CD4-positive, alpha-beta T cell treated with Interleukin-12 subunit alpha and Interleukin-12 subunit beta, for 1 hour (primary cell): ENCODE measurements at regions not wholly inside any gene's neighbourhood (a gene's known extent, or its start where the extent isn't known, plus 50 kb on each side); places are given as distances from the start of the nearest gene placed in this dataset.
"Not testable (repeated sequence)": the region's sequence is repeated elsewhere in the genome, so short reads cannot be mapped to it uniquely, and the experiment has no call there.

Experiments used
- DNase-seq: peaks from one replicate; pipeline ENCODE4 v3.0.0-alpha.2; 2020

DNA sequence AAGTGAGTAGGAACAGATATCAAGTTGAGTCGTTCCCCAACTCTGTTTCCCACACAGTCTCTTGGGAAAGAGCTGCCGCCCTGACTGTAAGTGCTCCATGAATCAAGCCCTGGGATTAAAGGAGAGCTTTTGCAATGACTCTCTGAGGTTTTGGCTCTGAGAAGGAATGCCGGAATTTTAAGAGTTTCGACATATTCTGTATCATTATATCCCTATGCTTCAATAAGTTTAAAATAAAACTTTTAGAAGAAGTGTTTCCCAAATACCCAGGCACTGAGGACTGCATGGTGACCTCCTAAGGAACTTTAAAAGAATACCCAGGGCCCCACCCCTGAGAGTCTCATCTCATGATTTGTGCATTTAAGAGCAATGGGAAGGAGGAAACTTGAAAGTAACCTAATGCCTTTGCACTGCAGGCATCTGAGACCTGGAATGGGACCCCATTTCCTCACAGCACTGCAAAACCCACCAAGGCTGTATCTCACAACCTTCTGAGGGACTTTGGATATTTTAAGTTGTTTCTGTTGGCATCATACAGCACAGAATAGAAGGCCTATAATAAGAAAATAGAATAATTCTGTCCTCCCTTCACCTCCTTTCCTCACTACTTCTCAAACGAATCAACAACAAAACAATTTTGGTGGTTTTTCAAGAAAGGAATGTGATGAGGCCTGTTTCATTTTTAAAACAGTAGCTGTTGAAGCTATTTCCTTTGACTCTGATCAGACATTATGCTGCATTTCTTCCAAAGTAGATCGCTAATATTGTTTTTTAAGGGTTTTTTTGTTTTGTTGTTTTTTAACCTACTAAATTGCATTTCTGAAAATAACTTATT, 121.2 kb downstream of the GASK1B start:
- no peak for DNase-seq

GRCh38 chr4:158050942-158051341, 121.9 kb downstream of the GASK1B start:
- DNase-seq: no peak

DNA sequence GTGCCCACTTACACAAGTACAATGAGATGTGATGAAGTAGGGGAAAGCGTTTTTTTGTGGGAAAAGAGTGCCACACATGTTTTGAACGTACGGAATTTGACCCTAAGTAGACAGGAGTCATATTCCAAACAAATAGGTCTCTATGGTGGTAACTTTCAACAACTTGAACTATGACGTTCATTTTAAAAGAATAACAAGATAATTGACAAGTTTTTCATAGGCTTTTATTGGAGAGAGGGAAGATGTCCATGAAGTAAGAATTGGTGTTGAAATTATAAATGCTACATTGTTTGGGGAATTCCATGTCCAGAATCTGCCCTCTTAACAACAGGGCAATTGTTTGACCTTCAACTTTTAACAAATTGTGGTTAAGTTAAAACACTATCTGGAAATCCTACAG, 126.5 kb downstream of the GASK1B start:
- no peak for DNase-seq

GRCh38 chr4:158043971-158044618, 128.7 kb downstream of the GASK1B start:
- no peak for DNase-seq

- DNase-seq: no peak
Measured at GRCh38 chr4:158042591-158043030, 130.2 kb downstream of the GASK1B start.

- DNase-seq: no peak
Measured at GRCh38 chr4:158038718-158039117, 134.1 kb downstream of the GASK1B start.

- no peak for DNase-seq
Measured at GRCh38 chr4:158036998-158037397, 135.8 kb downstream of the GASK1B start.

DNA sequence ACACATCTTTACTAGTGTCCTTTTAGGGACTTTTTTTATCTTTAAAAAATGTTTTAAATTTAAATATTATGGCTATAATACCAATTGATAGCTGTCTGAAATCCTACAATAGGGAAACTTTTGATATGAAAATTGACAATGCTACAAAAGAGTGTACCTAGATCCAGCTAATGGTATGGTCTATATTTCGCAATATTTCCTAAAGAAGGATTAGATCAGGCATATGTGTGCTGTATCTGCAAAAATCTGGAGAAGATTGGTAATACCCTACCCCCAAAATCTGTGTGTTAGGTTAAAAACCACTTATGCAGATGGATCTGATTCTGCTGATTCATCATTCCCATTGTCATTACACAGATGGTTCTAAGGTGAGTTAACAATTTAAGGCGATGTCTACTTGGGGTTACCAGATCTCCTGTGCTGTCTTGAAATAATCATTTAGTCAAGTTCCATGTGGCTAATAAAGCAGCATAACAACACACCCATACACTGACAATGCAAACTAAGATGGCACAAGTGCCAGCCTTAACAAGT, 137.1 kb downstream of the GASK1B start:
- DNase-seq: no peak

DNA sequence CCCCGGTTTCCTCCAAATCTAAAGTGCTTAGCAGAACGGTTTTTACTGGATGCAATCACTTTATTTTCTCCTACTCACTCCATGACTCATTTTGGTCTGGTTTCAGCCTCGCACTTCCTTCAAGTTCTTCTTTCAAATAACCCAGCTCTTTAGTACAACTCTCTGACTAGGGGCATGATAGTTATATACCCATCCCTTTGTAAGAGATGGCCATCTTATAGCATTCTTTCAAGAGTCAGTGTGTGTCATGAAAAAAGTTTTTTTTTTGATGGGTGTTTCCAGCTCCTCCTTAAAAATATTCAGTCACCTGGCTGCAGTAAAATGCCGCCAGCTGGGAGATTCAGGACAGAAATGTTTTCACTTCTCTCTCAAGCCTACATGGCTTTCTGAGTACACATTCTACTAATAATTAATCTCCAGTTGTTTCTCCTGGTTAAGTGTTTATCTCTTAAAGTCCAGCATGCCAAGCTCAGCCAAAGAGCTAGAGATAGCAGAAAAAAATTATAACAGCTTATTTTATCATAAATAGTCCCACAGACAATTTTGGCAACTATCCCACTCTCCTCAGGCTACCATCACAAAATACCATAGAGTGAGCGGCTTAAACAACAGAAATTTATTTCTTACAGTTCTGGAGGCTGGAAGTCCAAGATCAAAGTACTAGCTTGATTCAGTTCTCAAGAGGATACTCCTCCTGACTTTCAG, 139.3 kb downstream of the GASK1B start:
- DNase-seq: no peak

GRCh38 chr4:158032733-158033415, 140.0 kb downstream of the GASK1B start:
- no peak for DNase-seq

GRCh38 chr4:158028381-158028780, 144.4 kb downstream of the GASK1B start:
- DNase-seq: not testable (repeated sequence)

DNA sequence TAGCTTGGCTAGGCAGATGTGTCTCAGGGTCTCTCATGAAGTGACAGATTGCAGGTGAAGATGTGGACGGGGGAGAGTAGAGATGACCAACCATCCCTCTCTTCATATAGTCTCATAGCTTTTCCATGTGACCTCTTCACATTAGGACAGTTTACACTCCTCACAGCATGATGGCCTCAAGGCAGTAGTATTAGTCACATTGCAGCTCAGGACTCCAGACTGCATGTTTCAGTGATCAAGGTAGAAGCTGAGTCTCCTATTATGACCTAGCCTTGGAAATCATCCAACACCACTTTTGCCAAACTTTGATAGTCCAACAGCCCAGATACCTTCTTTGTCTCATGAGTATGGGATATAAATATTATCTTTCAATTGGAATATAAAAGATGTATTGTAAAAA, 147.7 kb downstream of the GASK1B start:
- no peak for DNase-seq

- DNase-seq: no peak
Measured at GRCh38 chr4:158020734-158021346, 152.0 kb downstream of the GASK1B start.

DNA sequence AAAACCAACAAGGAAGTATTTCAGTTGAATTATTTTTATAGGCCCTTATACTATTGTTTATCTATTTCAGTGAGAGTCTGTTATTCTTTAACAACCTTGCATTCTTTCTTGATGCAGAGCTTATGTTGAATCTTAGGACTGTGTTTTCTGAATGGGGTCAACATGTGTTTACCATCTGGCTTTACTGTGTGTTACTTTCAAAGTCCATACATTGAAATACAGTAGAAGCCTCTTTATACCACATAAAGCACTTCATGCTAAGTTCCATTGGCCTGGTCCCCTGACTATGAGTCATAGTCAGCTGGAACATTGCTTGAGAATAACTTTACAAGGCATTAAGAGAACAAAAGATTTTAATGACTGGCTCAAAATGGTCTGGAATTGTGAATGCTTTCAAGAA, 152.6 kb downstream of the GASK1B start:
- no peak for DNase-seq

DNA sequence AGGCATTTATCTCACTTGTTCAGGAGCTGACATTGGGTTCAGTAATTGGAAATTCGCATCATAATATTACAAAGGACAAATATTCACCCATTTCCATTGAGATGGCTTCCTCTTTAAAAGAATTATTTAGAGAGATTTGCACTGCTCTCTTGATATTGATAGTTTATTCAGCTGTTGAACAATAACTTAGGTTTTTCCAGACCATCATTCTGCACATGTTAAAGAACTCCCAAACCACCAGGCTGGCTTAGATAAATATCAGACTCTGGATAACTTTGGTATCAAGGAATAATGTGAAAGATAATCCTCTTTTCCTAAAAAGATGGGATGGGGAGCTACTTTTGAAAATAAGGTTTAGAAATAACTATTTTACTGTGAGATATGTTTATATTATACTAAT, 154.0 kb downstream of the GASK1B start:
- no peak for DNase-seq

GRCh38 chr4:158018221-158018830, 154.5 kb downstream of the GASK1B start:
- DNase-seq: no peak

GRCh38 chr4:158016511-158016910, 156.3 kb downstream of the GASK1B start:
- DNase-seq: no peak

GRCh38 chr4:158015241-158015640, 157.6 kb downstream of the GASK1B start:
- no peak for DNase-seq

GRCh38 chr4:158013858-158014257, 159.0 kb downstream of the GASK1B start:
- no peak for DNase-seq

GRCh38 chr4:158010361-158010760, 162.5 kb downstream of the GASK1B start:
- DNase-seq: no peak

DNA sequence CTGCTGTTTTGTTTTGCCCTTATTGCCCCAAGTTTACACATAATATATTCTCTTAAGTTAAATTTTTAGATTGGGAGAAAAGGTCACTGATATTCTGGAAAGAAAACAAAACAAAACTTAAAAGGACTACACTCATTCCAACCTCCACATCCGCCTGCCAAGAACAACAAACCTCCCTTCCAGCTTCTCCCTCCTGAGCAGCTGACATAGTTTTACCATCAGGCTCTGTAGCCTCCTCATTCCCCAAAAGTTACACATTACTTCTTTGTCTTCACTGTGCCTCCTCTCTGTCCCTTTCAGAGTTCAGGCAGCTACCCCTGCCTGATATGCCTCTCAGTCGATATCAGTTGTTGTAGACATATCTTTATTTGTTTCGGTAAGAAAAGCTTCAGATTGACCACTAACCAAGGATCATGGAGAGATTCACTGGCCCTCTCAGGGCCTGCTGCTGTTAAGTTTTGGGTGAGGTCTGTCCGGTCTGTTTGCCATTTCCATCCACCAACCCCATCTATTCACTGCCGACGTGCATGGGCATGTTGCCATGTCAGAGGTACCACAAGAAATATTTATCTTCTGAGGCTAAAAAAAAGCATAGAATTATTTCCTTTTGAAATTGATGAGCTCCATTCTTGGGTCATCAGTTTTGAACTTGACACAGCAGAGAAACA, 164.1 kb downstream of the GASK1B start:
- DNase-seq: no peak
